ENCODE measurements at regions not wholly inside any gene's neighbourhood (a gene's known extent, or its start where the extent isn't known, plus 50 kb on each side); places are given as distances from the start of the nearest gene placed in this dataset.

GRCh38 chr5:92471861-92472260 is 1088.7 kb upstream of the ARRDC3 start:
- TF ChIP-seq POLR2A (IDR thresholded peaks at IDR 0.05; ENCODE audit: low read length) (no peak), GATA1 (IDR thresholded peaks at IDR 0.05; ENCODE audit: low read depth, low read length) (no peak)
- no peak for DNase-seq

- DNase-seq = no peak
- TF ChIP-seq POLR2A (IDR thresholded peaks at IDR 0.05; ENCODE audit: low read length) = no peak
- TF ChIP-seq GATA1 (IDR thresholded peaks at IDR 0.05; ENCODE audit: low read depth, low read length) = no peak
These were observed 1087.7 kb upstream of the ARRDC3 start for GRCh38 chr5:92470770-92471169.

- TF ChIP-seq GATA1 (IDR thresholded peaks at IDR 0.05; ENCODE audit: low read depth, low read length) (no peak), POLR2A (IDR thresholded peaks at IDR 0.05; ENCODE audit: low read length) (no peak)
These were observed 1085.2 kb upstream of the ARRDC3 start for GRCh38 chr5:92468295-92468694.

GRCh38 chr5:92467695-92468094 is 1084.6 kb upstream of the ARRDC3 start:
- TF ChIP-seq POLR2A (IDR thresholded peaks at IDR 0.05; ENCODE audit: low read length) (no peak), GATA1 (IDR thresholded peaks at IDR 0.05; ENCODE audit: low read depth, low read length) (no peak)
- no peak for DNase-seq

More at GRCh38 chr5:92468295-92468694, 1085.2 kb upstream of the ARRDC3 start:
- DNase-seq = no peak

- DNase-seq = no peak
- TF ChIP-seq GATA1 (IDR thresholded peaks at IDR 0.05; ENCODE audit: low read depth, low read length) = no peak
- TF ChIP-seq POLR2A (IDR thresholded peaks at IDR 0.05; ENCODE audit: low read length) = no peak
These were observed 1077.4 kb upstream of the ARRDC3 start for GRCh38 chr5:92460505-92460904.

GRCh38 chr5:92459654-92460053 is 1076.5 kb upstream of the ARRDC3 start:
- no peak for DNase-seq
- TF ChIP-seq POLR2A (IDR thresholded peaks at IDR 0.05; ENCODE audit: low read length) (no peak), GATA1 (IDR thresholded peaks at IDR 0.05; ENCODE audit: low read depth, low read length) (no peak)

DNA sequence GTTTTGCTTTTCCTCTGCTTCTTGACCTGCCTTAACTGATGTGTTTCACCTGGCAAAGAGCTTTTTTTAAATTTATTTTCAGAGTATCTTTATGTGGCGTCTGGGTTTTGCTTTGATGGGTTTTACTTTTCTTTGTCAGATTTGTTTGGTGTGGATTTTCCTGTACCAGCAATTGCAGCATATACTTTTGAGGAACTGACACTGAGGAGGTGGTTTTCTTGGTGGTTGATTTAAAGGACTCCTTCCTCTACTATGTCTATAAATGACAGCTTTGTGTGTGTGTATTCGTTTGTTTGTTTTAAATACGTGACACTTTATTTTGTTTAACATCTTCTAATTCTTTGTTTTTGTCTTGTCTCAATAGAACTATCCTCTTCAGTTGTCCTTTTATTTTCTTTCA is 1071.9 kb upstream of the ARRDC3 start:
- DNase-seq = no peak
- TF ChIP-seq POLR2A (IDR thresholded peaks at IDR 0.05; ENCODE audit: low read length) = no peak
- no peak for TF ChIP-seq GATA1 (IDR thresholded peaks at IDR 0.05; ENCODE audit: low read depth, low read length)

DNA sequence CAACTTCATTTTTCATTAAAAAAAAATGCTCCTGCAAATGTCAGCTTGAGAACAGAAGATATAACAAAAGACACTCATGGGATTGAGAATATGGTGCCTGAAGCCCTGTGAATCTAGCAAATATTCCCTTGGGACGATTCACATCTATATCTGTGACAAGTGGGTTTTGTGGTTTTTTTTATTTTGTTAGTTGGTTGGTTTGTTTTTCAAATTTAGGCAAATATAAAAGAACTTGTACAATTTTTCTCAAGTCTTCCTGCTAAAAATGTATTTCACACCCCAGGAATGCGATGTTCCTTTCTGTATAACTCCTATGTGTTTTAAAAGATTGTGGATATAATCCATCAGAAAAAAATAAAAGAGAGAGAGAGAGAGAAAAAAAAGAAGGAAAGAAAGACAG is 1061.8 kb upstream of the ARRDC3 start:
- no peak for TF ChIP-seq POLR2A (IDR thresholded peaks at IDR 0.05; ENCODE audit: low read length)
- no peak for TF ChIP-seq GATA1 (IDR thresholded peaks at IDR 0.05; ENCODE audit: low read depth, low read length)
- DNase-seq = no peak

GRCh38 chr5:92435781-92436180 is 1052.7 kb upstream of the ARRDC3 start:
- DNase-seq = no peak
- TF ChIP-seq POLR2A (IDR thresholded peaks at IDR 0.05; ENCODE audit: low read length) (no peak), GATA1 (IDR thresholded peaks at IDR 0.05; ENCODE audit: low read depth, low read length) (no peak)

DNA sequence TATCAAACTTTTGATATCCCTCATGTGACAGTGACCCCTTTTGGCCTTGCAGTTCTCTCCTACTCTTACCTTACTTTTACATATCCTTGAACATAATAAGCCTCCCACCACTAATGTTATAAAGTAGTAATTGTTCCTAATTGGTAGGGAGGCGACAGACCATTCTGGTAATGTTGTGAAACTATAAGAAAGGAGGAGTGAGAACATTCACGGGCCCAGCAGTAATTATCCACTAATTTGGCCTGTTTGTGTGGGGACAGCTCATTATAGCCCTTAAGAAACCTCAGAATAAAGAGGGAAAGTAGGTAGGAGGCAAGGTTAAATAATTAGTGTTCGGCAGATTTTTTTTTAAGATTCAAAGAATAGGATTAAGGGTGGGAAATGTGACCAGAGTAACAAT is 1046.5 kb upstream of the ARRDC3 start:
- TF ChIP-seq GATA1 (IDR thresholded peaks at IDR 0.05; ENCODE audit: low read depth, low read length) (no peak), POLR2A (IDR thresholded peaks at IDR 0.05; ENCODE audit: low read length) (no peak)
- DNase-seq = no peak

DNA sequence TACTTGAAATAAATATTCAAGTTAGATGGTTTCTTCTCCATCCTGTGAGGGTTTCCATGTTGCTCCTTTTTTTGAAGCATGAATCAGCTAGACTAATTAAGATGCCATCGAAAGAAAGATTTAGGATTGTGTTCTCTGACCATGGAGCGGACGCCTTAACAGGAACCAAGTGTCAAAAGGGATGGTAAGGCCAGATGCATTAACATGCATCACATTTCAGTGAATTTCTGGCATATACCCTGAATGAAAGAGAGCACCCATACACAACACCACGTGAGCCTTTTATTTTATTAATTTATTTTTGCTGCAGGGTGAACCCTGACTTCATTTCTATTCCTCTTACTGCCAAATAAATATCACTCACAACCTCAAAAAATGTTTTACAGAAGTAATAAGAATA is 1045.3 kb upstream of the ARRDC3 start:
- TF ChIP-seq GATA1 (IDR thresholded peaks at IDR 0.05; ENCODE audit: low read depth, low read length) (no peak), POLR2A (IDR thresholded peaks at IDR 0.05; ENCODE audit: low read length) (no peak)
- DNase-seq = no peak

DNA sequence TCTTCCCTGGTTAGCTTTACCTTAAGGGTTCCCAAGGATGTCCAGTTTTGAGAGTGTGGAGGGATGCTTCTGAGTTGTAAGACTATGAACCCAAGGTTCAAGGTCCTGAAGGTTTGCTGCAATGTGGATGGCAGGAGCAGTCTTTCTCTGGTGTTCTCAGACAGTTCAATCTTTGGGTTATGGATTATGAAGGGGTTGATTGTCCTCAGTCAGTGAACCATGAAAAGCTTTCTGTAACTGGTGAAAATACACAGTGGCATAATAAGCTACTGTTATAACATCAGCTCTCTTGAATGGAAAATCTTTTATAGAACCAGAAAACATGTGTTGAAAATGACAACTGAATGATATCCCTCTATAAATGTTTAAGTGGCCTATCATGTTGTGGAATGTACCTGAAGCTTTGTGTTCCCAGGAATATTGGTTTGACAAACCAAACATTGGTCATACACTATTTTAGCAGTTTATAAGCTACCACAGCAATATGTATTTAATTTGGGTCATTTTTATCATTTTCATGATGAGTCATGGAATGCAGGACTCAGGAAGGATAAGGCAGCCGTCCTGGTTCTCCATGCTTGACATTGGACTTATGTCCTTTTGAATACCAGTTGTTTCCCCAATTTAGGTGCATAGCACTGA is 1041.8 kb upstream of the ARRDC3 start:
- TF ChIP-seq POLR2A (IDR thresholded peaks at IDR 0.05; ENCODE audit: low read length) (no peak), GATA1 (IDR thresholded peaks at IDR 0.05; ENCODE audit: low read depth, low read length) (no peak)
- DNase-seq = no peak

DNA sequence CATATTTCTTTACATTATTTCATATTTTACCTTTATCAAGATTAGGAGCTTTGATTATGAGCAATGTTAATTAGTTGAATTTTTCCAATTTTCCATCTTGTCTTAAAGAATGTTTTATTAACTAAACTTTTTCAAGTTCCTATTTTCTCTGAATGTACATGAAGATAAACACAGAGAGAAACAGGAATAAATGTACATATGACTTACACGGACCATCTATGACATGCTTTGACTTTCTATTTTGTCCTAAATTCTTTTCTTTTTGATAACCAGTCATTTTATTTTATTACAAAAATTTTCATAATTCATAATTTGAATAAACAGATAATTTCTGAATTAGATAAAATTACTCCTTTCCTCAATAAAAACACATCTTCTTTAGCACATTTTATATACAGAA is 1038.8 kb upstream of the ARRDC3 start:
- TF ChIP-seq POLR2A (IDR thresholded peaks at IDR 0.05; ENCODE audit: low read length) (no peak), GATA1 (IDR thresholded peaks at IDR 0.05; ENCODE audit: low read depth, low read length) (no peak)
- DNase-seq = no peak

GRCh38 chr5:92421196-92421595 is 1038.1 kb upstream of the ARRDC3 start:
- DNase-seq = no peak
- no peak for TF ChIP-seq POLR2A (IDR thresholded peaks at IDR 0.05; ENCODE audit: low read length)
- TF ChIP-seq GATA1 (IDR thresholded peaks at IDR 0.05; ENCODE audit: low read depth, low read length) = no peak

- no peak for DNase-seq
- no peak for TF ChIP-seq GATA1 (IDR thresholded peaks at IDR 0.05; ENCODE audit: low read depth, low read length)
- no peak for TF ChIP-seq POLR2A (IDR thresholded peaks at IDR 0.05; ENCODE audit: low read length)
These were observed 1036.1 kb upstream of the ARRDC3 start for GRCh38 chr5:92419261-92419660.

GRCh38 chr5:92418341-92418740 is 1035.2 kb upstream of the ARRDC3 start:
- no peak for TF ChIP-seq POLR2A (IDR thresholded peaks at IDR 0.05; ENCODE audit: low read length)
- TF ChIP-seq GATA1 (IDR thresholded peaks at IDR 0.05; ENCODE audit: low read depth, low read length) = no peak
- no peak for DNase-seq
